ENCODE measurements at regions not wholly inside any gene's neighbourhood (a gene's known extent, or its start where the extent isn't known, plus 50 kb on each side); places are given as distances from the start of the nearest gene placed in this dataset.

DNA sequence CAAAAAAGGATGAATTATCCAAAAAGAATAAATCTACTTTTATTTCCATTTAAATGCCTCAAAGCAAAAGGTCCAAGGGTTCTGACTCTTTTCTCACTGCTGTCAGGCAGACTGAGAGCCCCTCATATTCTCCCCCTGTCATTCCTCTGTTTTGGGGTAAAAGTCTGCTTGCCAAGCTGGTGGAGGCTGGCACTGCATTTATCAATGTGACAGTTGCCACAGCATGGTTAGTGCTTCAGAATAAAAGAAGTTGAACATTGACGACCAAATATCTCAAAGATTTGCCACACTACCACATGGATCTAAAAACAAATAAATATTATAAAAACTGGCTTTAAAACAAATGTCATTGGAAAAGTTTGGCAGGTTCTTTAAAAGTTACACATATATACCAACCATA is 89.2 kb upstream of the SNRK start:
- no peaks in the 10 kb centered on the region for H3K27me3 ChIP-seq (ENCODE audit: control insufficient read depth in 1 of 2, insufficient read depth in 2 of 2, low read length in 2 of 2)
- no peak overlapping the region for H3K4me3 ChIP-seq (ENCODE audit: low read depth in 1 of 2, low read length in 2 of 2)
- H3K27ac ChIP-seq (ENCODE audit: low read depth, low read length), result no peak overlapping the region
- no peaks in the 10 kb centered on the region for H3K9me3 ChIP-seq (ENCODE audit: control insufficient read depth in 1 of 2, low read length in 2 of 2)
- no peak overlapping the region for H3K9ac ChIP-seq (ENCODE audit: low read depth in 1 of 2, low read length in 2 of 2)
- no peaks in the 10 kb centered on the region for H3K36me3 ChIP-seq (ENCODE audit: control insufficient read depth in 1 of 2, insufficient read depth in 2 of 2, low read length in 2 of 2)
- H3K4me1 ChIP-seq (ENCODE audit: control insufficient read depth in 1 of 2, insufficient read depth in 2 of 2, low read length in 2 of 2), result peaks cover 13 to 18% of the 10 kb centered on the region in 2 donors

DNA sequence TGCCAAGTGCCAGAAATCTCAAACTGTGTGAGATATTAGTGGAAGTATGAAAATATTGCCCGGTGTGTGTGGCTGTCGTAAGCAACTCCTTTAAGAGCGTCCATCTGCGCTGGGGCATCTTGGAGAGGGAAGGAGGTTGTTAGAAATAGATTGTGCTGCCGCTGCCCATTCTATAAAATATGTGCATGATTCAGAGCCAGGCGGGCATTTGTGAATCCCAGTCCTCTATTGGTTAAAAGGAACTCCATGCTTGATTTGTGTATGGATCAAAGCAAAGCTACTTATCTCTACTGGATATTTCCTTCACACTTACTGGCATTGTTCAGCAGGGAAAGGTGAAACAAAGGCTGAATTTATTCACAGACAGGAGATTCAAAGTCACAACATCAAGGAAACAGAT is 89.6 kb upstream of the SNRK start:
- no peak overlapping the region for H3K9ac ChIP-seq (ENCODE audit: low read depth in 1 of 2, low read length in 2 of 2)
- H3K36me3 ChIP-seq (ENCODE audit: control insufficient read depth in 1 of 2, insufficient read depth in 2 of 2, low read length in 2 of 2), result no peaks in the 10 kb centered on the region
- peaks cover 13 to 18% of the 10 kb centered on the region in 2 donors for H3K4me1 ChIP-seq (ENCODE audit: control insufficient read depth in 1 of 2, insufficient read depth in 2 of 2, low read length in 2 of 2)
- no peak overlapping the region for H3K4me3 ChIP-seq (ENCODE audit: low read depth in 1 of 2, low read length in 2 of 2)
- no peaks in the 10 kb centered on the region for H3K27me3 ChIP-seq (ENCODE audit: control insufficient read depth in 1 of 2, insufficient read depth in 2 of 2, low read length in 2 of 2)
- no peak overlapping the region for H3K27ac ChIP-seq (ENCODE audit: low read depth, low read length)
- no peaks in the 10 kb centered on the region for H3K9me3 ChIP-seq (ENCODE audit: control insufficient read depth in 1 of 2, low read length in 2 of 2)

DNA sequence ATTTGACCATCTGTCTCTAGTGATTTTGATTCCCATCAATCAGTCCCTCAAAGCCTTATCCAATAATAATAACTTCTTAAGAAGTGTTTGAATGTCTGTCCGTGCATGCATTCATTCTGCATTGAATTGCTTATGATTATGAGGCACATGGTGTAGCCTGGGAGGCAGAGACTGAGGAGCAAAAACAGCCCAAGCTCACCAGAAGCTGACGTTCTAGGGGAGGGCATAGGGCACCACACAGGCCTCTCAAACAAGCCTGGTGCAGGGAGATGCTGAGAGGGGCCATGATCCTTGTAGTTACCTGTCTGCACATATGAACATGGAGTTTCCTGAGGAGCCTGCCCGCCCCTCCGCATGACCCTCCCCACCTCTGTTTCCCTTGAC is 89.2 kb upstream of the POMGNT2 start:
- no peaks in the 10 kb centered on the region for H3K36me3 ChIP-seq (ENCODE audit: control insufficient read depth in 1 of 2, insufficient read depth in 2 of 2, low read length in 2 of 2)
- H3K9ac ChIP-seq (ENCODE audit: low read depth in 1 of 2, low read length in 2 of 2), result no peak overlapping the region
- H3K27ac ChIP-seq (ENCODE audit: low read depth, low read length), result no peak overlapping the region
- peaks cover 13 to 26% of the 10 kb centered on the region in 2 donors for H3K4me1 ChIP-seq (ENCODE audit: control insufficient read depth in 1 of 2, insufficient read depth in 2 of 2, low read length in 2 of 2)
- no peak overlapping the region for H3K4me3 ChIP-seq (ENCODE audit: low read depth in 1 of 2, low read length in 2 of 2)
- no peaks in the 10 kb centered on the region for H3K27me3 ChIP-seq (ENCODE audit: control insufficient read depth in 1 of 2, insufficient read depth in 2 of 2, low read length in 2 of 2)
- no peaks in the 10 kb centered on the region for H3K9me3 ChIP-seq (ENCODE audit: control insufficient read depth in 1 of 2, low read length in 2 of 2)

DNA sequence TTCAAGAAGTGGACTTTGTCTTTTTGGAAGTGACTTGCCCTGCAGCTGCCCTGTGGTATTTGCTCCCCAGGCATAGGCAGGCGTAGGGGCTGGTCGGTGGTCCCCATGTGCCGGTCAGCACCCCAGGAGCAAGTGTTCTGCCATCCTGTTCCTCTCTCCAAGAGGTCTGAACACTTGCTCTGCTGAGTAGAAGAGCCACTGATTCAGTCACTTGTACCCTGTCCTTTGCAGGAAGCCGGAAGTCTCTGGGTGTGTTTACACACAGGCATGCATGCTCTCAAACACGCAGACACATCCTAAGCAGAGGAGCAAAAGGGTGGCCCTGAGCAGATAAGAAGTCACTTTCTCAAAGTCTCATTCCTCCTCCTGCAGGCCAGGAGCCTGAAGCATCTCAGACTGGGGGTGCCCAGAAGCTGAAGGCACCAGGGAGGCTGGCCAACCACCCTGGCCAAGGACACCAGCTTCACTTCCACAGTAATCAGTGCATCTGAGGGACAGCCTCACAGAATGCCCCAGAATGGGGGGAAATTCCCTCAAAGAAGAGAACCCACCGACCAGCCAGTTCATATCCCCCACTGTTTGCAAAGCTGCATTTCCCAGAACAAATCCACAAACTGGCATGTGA is 88.7 kb upstream of the POMGNT2 start:
- Histone ChIP-seq H3K9ac (ENCODE audit: low read depth in 1 of 2, low read length in 2 of 2) (peak overlapping the region in 1 of 2 donors; percentile 5), H3K4me3 (ENCODE audit: low read depth in 1 of 2, low read length in 2 of 2) (no peak overlapping the region), H3K27me3 (ENCODE audit: control insufficient read depth in 1 of 2, insufficient read depth in 2 of 2, low read length in 2 of 2) (no peaks in the 10 kb centered on the region), H3K9me3 (ENCODE audit: control insufficient read depth in 1 of 2, low read length in 2 of 2) (no peaks in the 10 kb centered on the region), H3K27ac (ENCODE audit: low read depth, low read length) (no peak overlapping the region), H3K4me1 (ENCODE audit: control insufficient read depth in 1 of 2, insufficient read depth in 2 of 2, low read length in 2 of 2) (peaks cover 13 to 26% of the 10 kb centered on the region in 2 donors), H3K36me3 (ENCODE audit: control insufficient read depth in 1 of 2, insufficient read depth in 2 of 2, low read length in 2 of 2) (no peaks in the 10 kb centered on the region)

DNA sequence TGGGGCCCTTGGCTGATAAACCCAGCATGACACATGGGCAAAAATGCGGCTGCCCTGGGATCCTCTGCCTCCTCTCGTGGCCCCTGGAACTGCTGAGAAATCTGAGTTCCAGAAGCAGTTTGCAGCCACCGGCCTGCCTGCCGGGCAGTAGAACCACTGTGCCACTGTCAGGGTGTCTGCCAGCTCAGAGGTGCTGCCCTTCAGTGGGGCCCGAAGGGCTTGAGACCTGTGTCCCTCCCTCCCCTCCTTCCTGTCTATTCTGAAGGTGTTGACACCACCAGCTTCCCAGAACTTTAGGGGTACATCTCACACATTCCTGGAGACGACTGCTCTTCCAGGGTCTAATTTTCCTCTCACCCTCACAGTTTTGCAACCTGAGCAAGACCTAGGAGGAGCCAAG is 88.2 kb upstream of the POMGNT2 start:
- peak overlapping the region in 1 of 2 donors; percentile 5 for H3K9ac ChIP-seq (ENCODE audit: low read depth in 1 of 2, low read length in 2 of 2)
- no peaks in the 10 kb centered on the region for H3K9me3 ChIP-seq (ENCODE audit: control insufficient read depth in 1 of 2, low read length in 2 of 2)
- H3K27ac ChIP-seq (ENCODE audit: low read depth, low read length), result no peak overlapping the region
- H3K36me3 ChIP-seq (ENCODE audit: control insufficient read depth in 1 of 2, insufficient read depth in 2 of 2, low read length in 2 of 2), result no peaks in the 10 kb centered on the region
- no peak overlapping the region for H3K4me3 ChIP-seq (ENCODE audit: low read depth in 1 of 2, low read length in 2 of 2)
- no peaks in the 10 kb centered on the region for H3K27me3 ChIP-seq (ENCODE audit: control insufficient read depth in 1 of 2, insufficient read depth in 2 of 2, low read length in 2 of 2)
- peaks cover 13 to 26% of the 10 kb centered on the region in 2 donors for H3K4me1 ChIP-seq (ENCODE audit: control insufficient read depth in 1 of 2, insufficient read depth in 2 of 2, low read length in 2 of 2)

DNA sequence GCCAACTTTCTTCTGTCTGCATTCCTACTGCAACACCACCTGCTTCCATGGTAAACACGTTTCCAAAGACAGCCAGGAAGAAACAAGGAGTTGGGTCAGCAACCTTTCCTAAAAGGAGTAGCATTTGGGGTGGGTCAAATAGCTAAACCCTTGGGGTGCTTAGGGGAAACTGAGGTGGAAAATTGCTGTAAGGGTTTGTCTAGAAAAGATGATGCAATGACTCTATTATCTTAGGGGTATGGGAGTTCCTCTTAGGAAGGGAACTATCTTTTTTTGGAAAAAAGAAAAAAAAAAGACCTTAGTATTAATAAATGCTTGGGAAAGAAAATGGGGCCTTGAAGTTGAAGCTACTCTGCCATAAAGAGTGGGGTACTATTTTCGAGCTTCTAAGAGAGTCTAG is 86.1 kb upstream of the POMGNT2 start:
- Histone ChIP-seq H3K9me3 (ENCODE audit: control insufficient read depth in 1 of 2, low read length in 2 of 2) (no peaks in the 10 kb centered on the region), H3K36me3 (ENCODE audit: control insufficient read depth in 1 of 2, insufficient read depth in 2 of 2, low read length in 2 of 2) (no peaks in the 10 kb centered on the region), H3K27me3 (ENCODE audit: control insufficient read depth in 1 of 2, insufficient read depth in 2 of 2, low read length in 2 of 2) (no peaks in the 10 kb centered on the region), H3K9ac (ENCODE audit: low read depth in 1 of 2, low read length in 2 of 2) (no peak overlapping the region), H3K4me3 (ENCODE audit: low read depth in 1 of 2, low read length in 2 of 2) (no peak overlapping the region), H3K4me1 (ENCODE audit: control insufficient read depth in 1 of 2, insufficient read depth in 2 of 2, low read length in 2 of 2) (peaks cover 13 to 26% of the 10 kb centered on the region in 2 donors), H3K27ac (ENCODE audit: low read depth, low read length) (no peak overlapping the region)

DNA sequence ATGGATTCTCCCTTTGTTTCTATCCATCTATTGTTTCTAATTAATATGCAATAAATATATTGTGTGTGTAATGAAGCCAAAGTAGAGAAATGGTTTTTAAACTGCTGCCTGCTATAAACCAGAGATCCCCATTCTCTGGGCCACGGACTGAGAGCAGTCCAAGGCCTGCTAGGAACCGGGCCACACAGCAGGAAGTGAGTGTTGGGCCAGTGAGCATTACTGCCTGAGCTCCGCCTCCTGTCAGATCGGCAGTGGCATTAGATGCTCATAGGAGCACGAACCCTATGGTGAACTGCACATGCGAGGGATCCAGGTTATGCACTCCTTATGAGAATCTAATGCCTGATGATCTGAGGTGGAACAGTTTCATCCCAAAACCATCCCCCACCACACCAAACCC is 85.2 kb upstream of the POMGNT2 start:
- H3K4me1 ChIP-seq (ENCODE audit: control insufficient read depth in 1 of 2, insufficient read depth in 2 of 2, low read length in 2 of 2), result peaks cover 13 to 26% of the 10 kb centered on the region in 2 donors
- no peak overlapping the region for H3K9ac ChIP-seq (ENCODE audit: low read depth in 1 of 2, low read length in 2 of 2)
- H3K27ac ChIP-seq (ENCODE audit: low read depth, low read length), result no peak overlapping the region
- H3K36me3 ChIP-seq (ENCODE audit: control insufficient read depth in 1 of 2, insufficient read depth in 2 of 2, low read length in 2 of 2), result no peaks in the 10 kb centered on the region
- H3K27me3 ChIP-seq (ENCODE audit: control insufficient read depth in 1 of 2, insufficient read depth in 2 of 2, low read length in 2 of 2), result no peaks in the 10 kb centered on the region
- H3K4me3 ChIP-seq (ENCODE audit: low read depth in 1 of 2, low read length in 2 of 2), result no peak overlapping the region
- no peaks in the 10 kb centered on the region for H3K9me3 ChIP-seq (ENCODE audit: control insufficient read depth in 1 of 2, low read length in 2 of 2)

DNA sequence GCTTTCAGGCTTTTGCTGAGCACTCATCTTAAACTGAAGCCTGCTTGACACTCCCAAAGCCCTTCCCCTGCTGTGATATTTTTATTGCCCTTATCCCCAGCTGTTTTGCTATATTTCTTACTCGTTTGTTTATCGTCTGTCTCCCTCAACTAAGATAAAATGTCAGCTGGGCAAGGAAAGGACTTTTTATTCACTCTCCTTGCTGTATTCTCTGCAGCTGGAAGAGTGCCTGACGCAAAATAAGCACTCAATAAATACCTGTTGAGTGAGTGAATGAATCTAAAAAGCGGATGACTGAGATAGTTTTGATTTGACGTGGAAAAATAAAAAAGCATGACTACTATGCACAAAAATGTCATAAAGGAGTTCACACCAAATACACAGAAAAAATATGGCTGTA is 84.8 kb upstream of the POMGNT2 start:
- no peaks in the 10 kb centered on the region for H3K36me3 ChIP-seq (ENCODE audit: control insufficient read depth in 1 of 2, insufficient read depth in 2 of 2, low read length in 2 of 2)
- H3K4me3 ChIP-seq (ENCODE audit: low read depth in 1 of 2, low read length in 2 of 2), result no peak overlapping the region
- no peak overlapping the region for H3K27ac ChIP-seq (ENCODE audit: low read depth, low read length)
- H3K9ac ChIP-seq (ENCODE audit: low read depth in 1 of 2, low read length in 2 of 2), result no peak overlapping the region
- peaks cover 13 to 26% of the 10 kb centered on the region in 2 donors for H3K4me1 ChIP-seq (ENCODE audit: control insufficient read depth in 1 of 2, insufficient read depth in 2 of 2, low read length in 2 of 2)
- no peaks in the 10 kb centered on the region for H3K9me3 ChIP-seq (ENCODE audit: control insufficient read depth in 1 of 2, low read length in 2 of 2)
- H3K27me3 ChIP-seq (ENCODE audit: control insufficient read depth in 1 of 2, insufficient read depth in 2 of 2, low read length in 2 of 2), result no peaks in the 10 kb centered on the region

DNA sequence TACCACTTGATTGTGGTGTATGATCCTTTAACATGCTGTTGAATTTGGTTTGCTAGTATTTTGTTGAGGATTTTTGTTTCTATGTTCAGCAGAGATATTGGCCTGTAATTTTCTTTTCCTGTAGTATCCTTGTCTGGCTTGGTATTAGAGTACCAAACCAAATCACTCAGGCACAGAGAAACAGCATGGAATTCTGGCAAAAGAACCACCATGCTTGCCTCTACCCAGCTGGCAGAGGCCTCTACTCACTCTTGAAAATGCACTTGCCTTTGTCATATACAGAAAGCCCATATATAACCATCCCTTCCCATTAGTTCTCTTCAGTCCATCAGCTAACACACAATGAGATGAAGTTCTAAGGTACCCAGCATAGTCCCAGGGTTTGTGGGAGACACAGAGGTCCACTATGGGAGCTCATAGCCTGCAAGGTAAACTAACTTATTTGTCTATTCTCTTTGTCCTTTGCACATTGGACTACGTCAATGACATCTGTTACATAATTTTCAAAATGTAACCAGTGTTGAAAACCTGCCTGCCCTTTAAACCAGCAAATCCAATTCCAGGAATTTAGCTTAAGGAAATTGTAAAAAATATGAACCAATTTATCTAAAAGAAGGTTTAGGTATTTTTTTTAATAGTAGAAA is 82.1 kb upstream of the POMGNT2 start:
- H3K27ac ChIP-seq (ENCODE audit: low read depth, low read length), result no peak overlapping the region
- no peak overlapping the region for H3K4me3 ChIP-seq (ENCODE audit: low read depth in 1 of 2, low read length in 2 of 2)
- no peaks in the 10 kb centered on the region for H3K9me3 ChIP-seq (ENCODE audit: control insufficient read depth in 1 of 2, low read length in 2 of 2)
- no peak overlapping the region for H3K9ac ChIP-seq (ENCODE audit: low read depth in 1 of 2, low read length in 2 of 2)
- H3K4me1 ChIP-seq (ENCODE audit: control insufficient read depth in 1 of 2, insufficient read depth in 2 of 2, low read length in 2 of 2), result peaks cover 0 to 7% of the 10 kb centered on the region in 2 donors
- H3K36me3 ChIP-seq (ENCODE audit: control insufficient read depth in 1 of 2, insufficient read depth in 2 of 2, low read length in 2 of 2), result no peaks in the 10 kb centered on the region
- no peaks in the 10 kb centered on the region for H3K27me3 ChIP-seq (ENCODE audit: control insufficient read depth in 1 of 2, insufficient read depth in 2 of 2, low read length in 2 of 2)

DNA sequence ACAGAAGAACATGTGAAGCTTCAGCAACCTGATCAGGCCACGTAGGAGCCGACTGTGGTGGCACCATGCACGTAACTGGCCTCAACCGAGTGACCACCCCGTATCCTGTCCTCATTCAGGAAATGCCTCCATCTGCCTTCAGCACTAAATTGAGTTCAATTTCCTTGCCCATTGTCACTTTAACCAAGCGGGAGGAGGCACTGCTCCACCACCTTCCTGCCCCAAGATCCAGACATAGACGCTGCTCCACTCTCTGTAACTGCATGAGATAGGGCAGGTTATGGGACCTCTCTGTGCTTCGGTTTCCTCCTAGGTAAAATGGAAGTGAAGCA is 80.1 kb upstream of the POMGNT2 start:
- Histone ChIP-seq H3K9me3 (ENCODE audit: control insufficient read depth in 1 of 2, low read length in 2 of 2) (no peaks in the 10 kb centered on the region), H3K27me3 (ENCODE audit: control insufficient read depth in 1 of 2, insufficient read depth in 2 of 2, low read length in 2 of 2) (no peaks in the 10 kb centered on the region), H3K4me3 (ENCODE audit: low read depth in 1 of 2, low read length in 2 of 2) (no peak overlapping the region), H3K9ac (ENCODE audit: low read depth in 1 of 2, low read length in 2 of 2) (no peak overlapping the region), H3K4me1 (ENCODE audit: control insufficient read depth in 1 of 2, insufficient read depth in 2 of 2, low read length in 2 of 2) (peaks cover 11 to 19% of the 10 kb centered on the region in 2 donors), H3K36me3 (ENCODE audit: control insufficient read depth in 1 of 2, insufficient read depth in 2 of 2, low read length in 2 of 2) (no peaks in the 10 kb centered on the region), H3K27ac (ENCODE audit: low read depth, low read length) (no peak overlapping the region)
